PC-3 (cell line): ENCODE measurements at regions not wholly inside any gene's neighbourhood (a gene's known extent, or its start where the extent isn't known, plus 50 kb on each side); places are given as distances from the start of the nearest gene placed in this dataset.

Source experiments
- ATAC-seq: fragments of 200-7000 bp; cut with Tn5 transposase; 2 replicates; pipeline ENCODE4 v1.9.1; 2020; ENCODE audit warnings: mild to moderate bottlenecking, moderate library complexity
- BruUV-seq: library from RNA; stranded (reverse); fragments of 400-500 nt; replicated peaks from 2 replicates; lab custom pipeline; 2021; lab: Mats Ljungman, UMichigan
- CTCF ChIA-PET: fragments of 300-600 bp; sonication (Branson Sonifier 250); formaldehyde crosslinking; loops from one replicate; lab custom pipeline; 2022; ENCODE audit warnings: antibody characterized with exemption; lab: Charles Lee
- POLR2A ChIA-PET: fragments of 300-600 bp; sonication (Branson Sonifier 250); formaldehyde crosslinking; loops from one replicate; lab custom pipeline; 2022; ENCODE audit warnings: antibody characterized with exemption; ENCODE audit not compliant: unreplicated experiment; lab: Charles Lee
- DNase-seq: peaks from one replicate; pipeline ENCODE4 v3.0.0-alpha.2; 2015
- H2AFZ ChIP-seq: fragments of 300-600 bp; sonication (generic); 2 replicates; pipeline ENCODE4 v1.6.0; 2016; ENCODE audit warnings: antibody characterized with exemption, low read length
- H3F3A ChIP-seq: fragments of 300-600 bp; sonication (generic); one replicate; pipeline ENCODE4 v1.6.0; 2017; ENCODE audit warnings: antibody characterized with exemption, low read length, control low read depth, mild to moderate bottlenecking; ENCODE audit not compliant: unreplicated experiment
- H3K27ac ChIP-seq: fragments of 300-600 bp; sonication (generic); 2 replicates; pipeline ENCODE4 v1.5.1; 2016; ENCODE audit warnings: mild to moderate bottlenecking, low read length
- H3K27me3 ChIP-seq: fragments of 300-600 bp; sonication (generic); 2 replicates; pipeline ENCODE4 v1.6.1; 2016; ENCODE audit warnings: low read length, mixed read lengths
- H3K36me3 ChIP-seq: fragments of 300-600 bp; sonication (generic); 2 replicates; pipeline ENCODE4 v1.6.1; 2016; ENCODE audit warnings: low read depth, mixed run types, low read length, mixed read lengths
- H3K4me1 ChIP-seq: fragments of 300-600 bp; sonication (generic); 2 replicates; pipeline ENCODE4 v1.5.1; 2016; ENCODE audit warnings: low read length; ENCODE audit not compliant: insufficient read depth
- H3K4me2 ChIP-seq: fragments of 300-600 bp; sonication (generic); 2 replicates; pipeline ENCODE4 v1.6.0; 2016; ENCODE audit warnings: low read length
- H3K4me3 ChIP-seq: fragments of 300-600 bp; sonication (generic); 2 replicates; pipeline ENCODE4 v1.5.1; 2016; ENCODE audit warnings: mild to moderate bottlenecking, low read length, mixed read lengths
- H3K79me2 ChIP-seq: fragments of 300-600 bp; sonication (generic); 2 replicates; pipeline ENCODE4 v1.6.1; 2017; ENCODE audit warnings: low read length, mixed read lengths
- H3K9ac ChIP-seq: fragments of 300-600 bp; sonication (generic); 2 replicates; pipeline ENCODE4 v1.6.0; 2016; ENCODE audit warnings: mild to moderate bottlenecking, low read length
- H3K9me2 ChIP-seq: fragments of 300-600 bp; sonication (generic); replicated peaks from 2 replicates; pipeline ENCODE4 v1.6.1; 2016; ENCODE audit warnings: mixed run types, low read length, mixed read lengths
- H3K9me3 ChIP-seq: fragments of 300-600 bp; sonication (generic); 2 replicates; pipeline ENCODE4 v1.6.1; 2016; ENCODE audit warnings: low read length, mixed read lengths
- H4K20me1 ChIP-seq: fragments of 300-600 bp; sonication (generic); 2 replicates; pipeline ENCODE4 v1.6.1; 2016; ENCODE audit warnings: low read length, mixed read lengths
- CTCF ChIP-seq: fragments of 300-600 bp; sonication (generic); conservative IDR thresholded peaks from 2 replicates; pipeline ENCODE4 v1.5.1; 2017; ENCODE audit warnings: antibody characterized with exemption, low read depth, mild to moderate bottlenecking, low read length
- EZH2 ChIP-seq: fragments of 300-600 bp; sonication (generic); IDR thresholded peaks from one replicate; pipeline ENCODE4 v1.6.1; 2017; ENCODE audit warnings: antibody characterized with exemption, mild to moderate bottlenecking, low read length; ENCODE audit not compliant: unreplicated experiment
- EZH2phosphoT487 ChIP-seq: fragments of 300-600 bp; sonication (generic); IDR thresholded peaks from 2 replicates; pipeline ENCODE4 v1.6.1; 2018; ENCODE audit warnings: mild to moderate bottlenecking, antibody characterized with exemption, low read length, borderline replicate concordance
- intact Hi-C: fragments of 100-400 bp; cut with micrococcal nuclease; formaldehyde crosslinking; loops from 2 replicates; pipeline ENCODE4 v1.9.0; 2023

DNA sequence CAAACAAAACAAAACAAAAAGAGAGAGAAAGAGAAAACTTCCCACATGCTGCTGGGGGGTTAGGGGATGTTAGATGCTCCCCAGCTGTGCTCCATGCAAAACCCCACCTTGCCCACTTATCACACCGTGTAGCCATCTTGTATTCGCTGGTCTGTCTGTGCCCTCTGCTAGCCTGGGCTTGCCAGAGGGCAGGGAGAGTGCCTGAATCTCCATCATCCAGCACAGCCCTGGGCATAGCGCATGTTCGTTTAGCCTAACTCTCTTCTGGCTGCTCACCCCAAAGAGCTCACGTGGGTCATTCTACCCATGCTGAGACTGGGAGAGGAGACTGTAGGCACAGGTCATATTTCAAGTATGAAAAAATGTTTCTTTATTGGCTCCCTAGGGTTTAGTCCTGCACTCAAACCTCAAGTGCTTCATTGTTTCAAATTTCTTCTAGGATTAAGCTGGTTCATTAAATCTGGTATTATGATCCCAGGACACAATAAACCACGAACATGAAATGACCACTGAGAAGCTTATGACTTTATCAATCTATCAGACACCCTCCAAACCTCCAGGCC, 100.5 kb downstream of the KCNF1 start:
- Histone ChIP-seq H2AFZ (no peak overlapping the region), H3K79me2 (no peaks in the 10 kb centered on the region), H3K27ac (no peak overlapping the region), H3K27me3 (peaks cover 32% of the 10 kb centered on the region), H3K9me2 (no peaks in the 10 kb centered on the region), H3K4me1 (no peaks in the 10 kb centered on the region), H3F3A (no peaks in the 10 kb centered on the region), H3K4me2 (no peak overlapping the region), H4K20me1 (no peaks in the 10 kb centered on the region), H3K9me3 (no peaks in the 10 kb centered on the region), H3K36me3 (no peaks in the 10 kb centered on the region), H3K4me3 (no peak overlapping the region), H3K9ac (no peak overlapping the region)
- BruUV-seq: no TSS peak
- ChIA-PET CTCF (no interaction called here), POLR2A (no interaction called here)
- ATAC-seq (no peak), DNase-seq (no peak)
- intact Hi-C loops: no loop called here
- TF ChIP-seq EZH2phosphoT487 (no peak), CTCF (no peak), EZH2 (no peak)

DNA sequence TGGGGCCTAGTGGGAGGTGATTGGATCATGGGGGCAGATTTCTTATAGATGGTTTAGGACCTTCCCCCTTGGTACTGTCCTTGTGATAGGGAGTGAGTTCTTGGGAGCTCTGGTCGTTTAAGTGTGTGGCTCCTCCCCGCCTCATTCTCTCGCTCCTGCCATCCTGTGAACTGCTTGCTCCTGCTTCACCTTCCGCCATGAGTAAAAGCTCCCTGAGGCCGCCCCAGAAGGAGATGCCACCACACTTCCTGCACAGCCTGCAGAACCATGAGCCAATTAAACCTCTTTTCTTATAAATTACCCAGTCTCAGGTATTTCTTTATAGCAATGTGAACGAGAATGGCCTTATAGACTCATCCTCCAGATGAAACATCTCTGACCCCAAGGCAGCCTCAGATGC, 101.5 kb downstream of the KCNF1 start:
- no peak for TF ChIP-seq EZH2
- intact Hi-C loops: no loop called here
- Histone ChIP-seq H3K9ac (no peak overlapping the region), H3K9me2 (no peaks in the 10 kb centered on the region), H3K27me3 (peaks cover 42% of the 10 kb centered on the region), H3K79me2 (no peaks in the 10 kb centered on the region), H3K4me3 (no peak overlapping the region), H3F3A (no peaks in the 10 kb centered on the region), H3K4me1 (no peaks in the 10 kb centered on the region), H3K36me3 (no peaks in the 10 kb centered on the region), H2AFZ (no peak overlapping the region), H4K20me1 (no peaks in the 10 kb centered on the region), H3K4me2 (no peak overlapping the region), H3K9me3 (no peaks in the 10 kb centered on the region), H3K27ac (no peak overlapping the region)
- POLR2A ChIA-PET: no interaction called here
- CTCF ChIA-PET: no interaction called here
- BruUV-seq: no TSS peak
- ATAC-seq: no peak
- no peak for DNase-seq

DNA sequence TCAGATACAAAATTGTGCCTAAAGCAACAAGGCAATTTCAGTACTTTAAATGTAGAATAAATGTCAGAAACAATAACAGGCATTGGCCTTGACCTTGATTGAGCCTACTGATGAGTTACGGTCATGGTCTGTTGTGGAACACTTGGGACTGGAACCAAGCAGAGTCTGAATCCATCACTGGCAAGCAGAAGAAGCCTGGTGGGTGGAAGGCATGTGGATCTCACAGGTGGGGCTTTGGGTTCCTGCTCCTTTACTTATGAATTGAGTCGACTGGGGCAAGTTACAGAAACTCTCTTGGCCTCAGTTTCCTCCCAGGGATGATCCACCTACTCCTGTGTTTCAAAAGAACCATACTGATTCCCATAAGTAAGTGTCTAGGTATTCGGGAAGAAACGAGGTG, 102.3 kb downstream of the KCNF1 start:
- no TSS peak for BruUV-seq
- Histone ChIP-seq H3K4me1 (no peaks in the 10 kb centered on the region), H3K27ac (no peak overlapping the region), H3K4me2 (no peak overlapping the region), H3K9me3 (no peaks in the 10 kb centered on the region), H3F3A (no peaks in the 10 kb centered on the region), H3K9me2 (no peaks in the 10 kb centered on the region), H4K20me1 (no peaks in the 10 kb centered on the region), H2AFZ (no peak overlapping the region), H3K9ac (no peak overlapping the region), H3K4me3 (no peak overlapping the region), H3K36me3 (no peaks in the 10 kb centered on the region), H3K27me3 (peaks cover 51% of the 10 kb centered on the region), H3K79me2 (no peaks in the 10 kb centered on the region)
- intact Hi-C loops: no loop called here
- POLR2A ChIA-PET: no interaction called here
- CTCF ChIA-PET: no interaction called here
- no peak for TF ChIP-seq EZH2
- no peak for TF ChIP-seq EZH2phosphoT487
- DNase-seq (no peak), ATAC-seq (no peak)
